GM23248 (cell line): ENCODE measurements at regions not wholly inside any gene's neighbourhood (a gene's known extent, or its start where the extent isn't known, plus 50 kb on each side); places are given as distances from the start of the nearest gene placed in this dataset.

Source experiments
- DNase-seq: peaks from one replicate; pipeline ENCODE4 v3.0.0-alpha.2; 2015
- H2AFZ ChIP-seq: fragments of 200-600 bp; sonication (generic); 2 replicates; pipeline ENCODE4 v1.6.1; 2016; ENCODE audit warnings: antibody characterized with exemption
- H3F3A ChIP-seq: fragments of 200-600 bp; sonication (generic); 2 replicates; pipeline ENCODE4 v1.6.1; 2016; ENCODE audit warnings: mild to moderate bottlenecking, antibody characterized with exemption, mixed run types; ENCODE audit not compliant: insufficient read depth
- H3K27ac ChIP-seq: fragments of 200-600 bp; sonication (generic); 2 replicates; pipeline ENCODE4 v1.5.1; 2016; ENCODE audit warnings: mild to moderate bottlenecking
- H3K27me3 ChIP-seq: fragments of 200-600 bp; sonication (generic); replicated peaks from 2 replicates; pipeline ENCODE4 v1.6.1; 2016; ENCODE audit warnings: mild to moderate bottlenecking; ENCODE audit not compliant: insufficient read depth
- H3K36me3 ChIP-seq: fragments of 200-600 bp; sonication (generic); 2 replicates; pipeline ENCODE4 v1.6.1; 2016; ENCODE audit warnings: low read depth, mild to moderate bottlenecking
- H3K4me1 ChIP-seq: fragments of 200-600 bp; sonication (generic); 2 replicates; pipeline ENCODE4 v1.6.1; 2016; ENCODE audit warnings: mild to moderate bottlenecking; ENCODE audit not compliant: insufficient read depth
- H3K4me2 ChIP-seq: fragments of 200-600 bp; sonication (generic); one replicate; pipeline ENCODE4 v1.6.1; 2016; ENCODE audit warnings: mild to moderate bottlenecking; ENCODE audit not compliant: unreplicated experiment
- H3K4me3 ChIP-seq: fragments of 200-600 bp; sonication (generic); 2 replicates; pipeline ENCODE4 v1.5.1; 2016; ENCODE audit warnings: mild to moderate bottlenecking
- H3K79me2 ChIP-seq: fragments of 200-600 bp; sonication (generic); 2 replicates; pipeline ENCODE4 v1.6.1; 2016; ENCODE audit warnings: mild to moderate bottlenecking; ENCODE audit not compliant: insufficient read depth
- H3K9ac ChIP-seq: fragments of 200-600 bp; sonication (generic); 2 replicates; pipeline ENCODE4 v1.6.1; 2016; ENCODE audit warnings: mild to moderate bottlenecking
- H3K9me2 ChIP-seq: fragments of 200-600 bp; sonication (generic); 2 replicates; pipeline ENCODE4 v1.6.1; 2016; ENCODE audit warnings: mixed run types, mild to moderate bottlenecking, moderate library complexity; ENCODE audit not compliant: insufficient read depth
- H3K9me3 ChIP-seq: fragments of 200-600 bp; sonication (generic); one replicate; pipeline ENCODE4 v1.6.1; 2017; ENCODE audit warnings: low read depth
- H4K20me1 ChIP-seq: fragments of 200-600 bp; sonication (generic); 2 replicates; pipeline ENCODE4 v1.6.0; 2016; ENCODE audit not compliant: insufficient read depth
- EZH2 ChIP-seq: fragments of 200-600 bp; sonication (generic); IDR thresholded peaks from 2 replicates; pipeline ENCODE4 v1.6.1; 2018; ENCODE audit warnings: antibody characterized with exemption, mild to moderate bottlenecking; ENCODE audit not compliant: insufficient read depth, poor library complexity, severe bottlenecking
- EZH2phosphoT487 ChIP-seq: fragments of 200-600 bp; sonication (generic); IDR thresholded peaks from 2 replicates; pipeline ENCODE4 v1.6.1; 2018; ENCODE audit warnings: antibody characterized with exemption, moderate library complexity, mild to moderate bottlenecking, low read depth; ENCODE audit not compliant: insufficient read depth
- WGBS, 2 experiments: methylation state at CpG; one replicate each; pipeline ENCODE4 v1.1.6; 2015 to 2017; ENCODE audit warnings: low lambda C conversion rate in 2 of 2, low coverage in 1 of 2; ENCODE audit errors: missing lambda C conversion rate in 2 of 2; 5-methylcytosine and 5-hydroxymethylcytosine counted together
- in situ Hi-C: fragments of 300-500 bp; cut with MboI; formaldehyde crosslinking; loops from 2 replicates; pipeline ENCODE4 v1.15.0; 2020

DNA sequence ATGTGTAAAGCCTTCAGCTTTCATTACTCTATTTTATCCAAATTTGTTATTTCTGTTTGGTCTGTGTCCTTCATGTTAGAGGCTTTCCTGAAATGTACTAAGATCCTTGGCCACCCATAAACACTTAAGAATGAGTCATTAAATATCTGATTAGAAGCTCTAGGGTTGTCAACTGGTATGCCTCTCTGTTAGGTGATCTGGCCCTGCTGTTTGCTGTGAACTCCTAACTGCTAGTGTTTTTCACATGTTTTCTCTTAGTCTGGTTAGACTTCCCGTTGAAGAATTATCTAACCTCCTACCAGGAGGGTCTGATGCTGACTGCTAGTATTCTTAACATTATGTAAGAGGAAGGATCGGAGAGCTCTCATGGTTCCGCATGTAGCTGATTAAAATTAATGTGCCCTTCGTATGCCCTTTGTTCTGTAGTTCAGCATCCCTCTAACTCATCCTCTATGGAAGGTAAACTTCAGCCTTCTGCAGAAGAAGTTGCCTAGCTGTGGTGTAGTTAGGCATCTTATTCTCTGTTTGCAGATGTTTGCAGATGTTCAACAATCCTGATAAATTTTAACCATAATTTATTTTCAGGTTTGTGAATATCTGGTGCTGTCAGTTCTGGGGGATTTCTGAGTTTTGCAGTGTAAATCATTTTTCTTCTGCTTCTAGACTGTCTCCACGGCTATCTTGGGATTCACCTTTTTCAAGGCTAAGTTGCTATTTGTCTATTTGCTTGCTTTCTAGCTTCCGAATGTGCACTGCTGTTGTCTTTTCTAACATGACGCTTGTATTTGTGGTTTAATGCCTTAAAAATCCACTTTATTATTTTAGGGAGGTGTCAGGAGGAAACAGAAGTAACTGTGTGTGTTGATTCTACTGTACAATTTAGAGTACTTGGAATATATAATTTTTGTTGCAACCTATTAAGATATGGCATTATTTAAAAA lies 207.2 kb upstream of the SPRY2 start:
- DNase-seq = no peak
- H3K27ac ChIP-seq = no peak overlapping the region
- H2AFZ ChIP-seq = no peak overlapping the region
- TF ChIP-seq EZH2phosphoT487 (no peak), EZH2 (no peak)
- H4K20me1 ChIP-seq = no peaks in the 10 kb centered on the region
- 40 to 44% methylated on average over 7 of the region's 7 CpGs for WGBS, 2 experiments
- H3K4me2 ChIP-seq = no peak overlapping the region
- H3K36me3 ChIP-seq = no peaks in the 10 kb centered on the region
- no peaks in the 10 kb centered on the region for H3K9me3 ChIP-seq
- in situ Hi-C loops = no loop called here
- H3K79me2 ChIP-seq = no peaks in the 10 kb centered on the region
- no peaks in the 10 kb centered on the region for H3K9me2 ChIP-seq
- no peak overlapping the region for H3K9ac ChIP-seq
- H3F3A ChIP-seq = no peaks in the 10 kb centered on the region
- H3K27me3 ChIP-seq = no peaks in the 10 kb centered on the region
- H3K4me3 ChIP-seq = no peak overlapping the region
- H3K4me1 ChIP-seq = no peaks in the 10 kb centered on the region

DNA sequence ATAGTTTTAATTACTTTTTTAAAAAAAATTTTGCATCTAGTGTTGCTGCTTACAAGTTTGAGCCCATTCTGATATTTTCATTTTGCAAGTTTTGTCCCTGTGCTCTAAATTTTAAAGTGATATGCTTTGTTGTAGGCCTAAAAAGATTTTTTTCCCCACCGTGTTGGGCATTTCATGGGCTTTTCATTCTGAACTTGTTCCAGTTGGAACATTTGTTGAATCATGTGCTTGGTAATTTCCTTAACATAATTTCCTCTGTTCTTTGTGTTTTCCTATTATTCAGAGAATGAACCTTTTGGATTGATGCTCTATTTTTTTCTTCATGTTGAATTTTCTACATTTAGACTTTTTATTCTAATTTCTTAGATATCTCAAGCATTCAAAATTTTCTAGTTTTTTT lies 206.4 kb upstream of the SPRY2 start:
- Histone ChIP-seq H3K4me1 (no peaks in the 10 kb centered on the region), H3K4me3 (no peak overlapping the region), H3K9me2 (no peaks in the 10 kb centered on the region), H3K27me3 (no peaks in the 10 kb centered on the region), H3K36me3 (no peaks in the 10 kb centered on the region), H3K27ac (no peak overlapping the region), H3F3A (no peaks in the 10 kb centered on the region), H3K9me3 (no peaks in the 10 kb centered on the region), H3K9ac (no peak overlapping the region), H3K79me2 (no peaks in the 10 kb centered on the region), H4K20me1 (no peaks in the 10 kb centered on the region), H3K4me2 (no peak overlapping the region), H2AFZ (no peak overlapping the region)
- no peak for DNase-seq
- in situ Hi-C loops = no loop called here
- TF ChIP-seq EZH2phosphoT487 = no peak
- no peak for TF ChIP-seq EZH2
- 0 to 3% methylated on average over 1 of the region's 1 CpG for WGBS, 2 experiments

DNA sequence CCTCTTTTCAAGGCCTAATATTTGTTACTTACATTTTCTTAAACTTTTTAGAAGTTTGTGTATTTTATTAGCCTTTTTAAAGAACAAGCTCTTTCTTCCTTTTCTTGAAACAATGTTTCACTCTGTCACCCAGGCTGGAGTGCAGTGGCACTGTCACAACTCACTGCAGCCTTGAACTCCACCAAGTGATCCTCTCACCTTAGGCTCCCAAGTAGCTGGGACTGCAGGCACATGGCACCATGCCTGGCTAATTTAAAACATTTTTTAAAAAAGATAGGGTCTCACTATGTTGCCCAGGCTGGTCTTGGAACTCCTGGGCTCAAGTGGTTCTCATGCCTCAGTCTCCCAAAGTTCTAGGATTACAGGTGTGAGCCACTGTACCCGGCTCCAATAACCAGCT lies 192.2 kb upstream of the SPRY2 start:
- no peak for DNase-seq

DNA sequence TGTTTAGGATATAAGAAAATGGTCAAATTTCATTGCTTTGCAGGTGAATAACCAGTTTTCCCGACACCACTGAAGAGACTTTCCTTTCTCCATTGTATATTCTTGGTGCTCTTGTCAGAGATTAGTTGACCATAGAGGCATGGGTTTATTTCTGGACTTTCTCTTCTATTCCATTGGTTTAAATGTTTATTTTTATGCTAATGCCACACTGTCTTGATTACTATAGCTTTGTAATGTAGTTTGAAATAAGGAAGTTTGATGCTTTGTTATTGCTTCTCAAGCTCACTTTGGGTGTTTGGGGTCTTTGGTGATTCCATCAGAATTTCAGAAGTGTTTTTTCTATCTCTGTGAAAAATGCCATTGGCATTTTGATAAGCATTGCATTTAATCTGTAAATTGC lies 190.0 kb upstream of the SPRY2 start:
- H3K27ac ChIP-seq = no peak overlapping the region
- DNase-seq = no peak
- in situ Hi-C loops = no loop called here

More for the DNA sequence above, 192.2 kb upstream of the SPRY2 start:
- Histone ChIP-seq H3K27me3 (no peaks in the 10 kb centered on the region), H3K4me3 (no peak overlapping the region), H3F3A (no peaks in the 10 kb centered on the region), H3K4me2 (no peak overlapping the region), H3K9me2 (no peaks in the 10 kb centered on the region), H3K9ac (no peak overlapping the region), H3K36me3 (no peaks in the 10 kb centered on the region), H2AFZ (no peak overlapping the region), H3K9me3 (no peaks in the 10 kb centered on the region), H3K79me2 (no peaks in the 10 kb centered on the region), H3K27ac (no peak overlapping the region), H4K20me1 (no peaks in the 10 kb centered on the region), H3K4me1 (no peaks in the 10 kb centered on the region)
- in situ Hi-C loops = no loop called here
- no peak for TF ChIP-seq EZH2
- 41 to 52% methylated on average over 1 of the region's 1 CpG for WGBS, 2 experiments

More for the DNA sequence above, 190.0 kb upstream of the SPRY2 start:
- no peak for TF ChIP-seq EZH2phosphoT487
- no peak for TF ChIP-seq EZH2
- Histone ChIP-seq H3K4me1 (no peaks in the 10 kb centered on the region), H3K79me2 (no peaks in the 10 kb centered on the region), H3K9ac (no peak overlapping the region), H3K9me2 (no peaks in the 10 kb centered on the region), H3K36me3 (no peaks in the 10 kb centered on the region), H3K4me2 (no peak overlapping the region), H4K20me1 (no peaks in the 10 kb centered on the region), H3K9me3 (no peaks in the 10 kb centered on the region), H3K4me3 (no peak overlapping the region), H3K27me3 (no peaks in the 10 kb centered on the region), H2AFZ (no peak overlapping the region), H3F3A (no peaks in the 10 kb centered on the region)
- 22 to 25% methylated on average over 1 of the region's 1 CpG for WGBS, 2 experiments
